ENCODE measurements at regions not wholly inside any gene's neighbourhood (a gene's known extent, or its start where the extent isn't known, plus 50 kb on each side); places are given as distances from the start of the nearest gene placed in this dataset.

DNA sequence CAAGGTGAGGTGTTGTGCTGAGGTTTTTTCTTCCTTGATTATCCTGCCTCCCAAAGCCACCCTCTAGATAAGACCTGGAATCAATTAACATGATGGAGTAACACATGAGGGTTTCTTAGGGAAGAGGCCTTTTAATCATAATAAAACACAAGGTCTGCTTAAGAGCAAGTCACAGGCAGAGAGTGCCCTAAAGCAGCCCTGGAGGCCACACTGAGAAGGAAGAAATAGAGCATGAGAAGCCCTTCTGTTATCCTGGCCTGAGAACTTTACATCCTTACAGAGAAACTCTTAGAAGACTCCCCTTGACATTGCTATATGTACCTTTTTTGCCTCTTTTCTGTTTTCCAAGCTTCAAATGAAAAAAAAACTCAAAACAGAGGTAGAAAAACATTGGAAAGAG lies 132.3 kb downstream of the CEP57L1 start:
- TF ChIP-seq EZH2phosphoT487 (IDR thresholded peaks at IDR 0.05; ENCODE audit: borderline replicate concordance, low read depth, low read length) = no peak
- TF ChIP-seq, protein P1, sequence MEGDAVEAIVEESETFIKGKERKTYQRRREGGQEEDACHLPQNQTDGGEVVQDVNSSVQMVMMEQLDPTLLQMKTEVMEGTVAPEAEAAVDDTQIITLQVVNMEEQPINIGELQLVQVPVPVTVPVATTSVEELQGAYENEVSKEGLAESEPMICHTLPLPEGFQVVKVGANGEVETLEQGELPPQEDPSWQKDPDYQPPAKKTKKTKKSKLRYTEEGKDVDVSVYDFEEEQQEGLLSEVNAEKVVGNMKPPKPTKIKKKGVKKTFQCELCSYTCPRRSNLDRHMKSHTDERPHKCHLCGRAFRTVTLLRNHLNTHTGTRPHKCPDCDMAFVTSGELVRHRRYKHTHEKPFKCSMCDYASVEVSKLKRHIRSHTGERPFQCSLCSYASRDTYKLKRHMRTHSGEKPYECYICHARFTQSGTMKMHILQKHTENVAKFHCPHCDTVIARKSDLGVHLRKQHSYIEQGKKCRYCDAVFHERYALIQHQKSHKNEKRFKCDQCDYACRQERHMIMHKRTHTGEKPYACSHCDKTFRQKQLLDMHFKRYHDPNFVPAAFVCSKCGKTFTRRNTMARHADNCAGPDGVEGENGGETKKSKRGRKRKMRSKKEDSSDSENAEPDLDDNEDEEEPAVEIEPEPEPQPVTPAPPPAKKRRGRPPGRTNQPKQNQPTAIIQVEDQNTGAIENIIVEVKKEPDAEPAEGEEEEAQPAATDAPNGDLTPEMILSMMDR (conservative IDR thresholded peaks at IDR 0.05; ENCODE audit: low read length) = no peak
